IMR-90 (cell line): ENCODE measurements at regions not wholly inside any gene's neighbourhood (a gene's known extent, or its start where the extent isn't known, plus 50 kb on each side); places are given as distances from the start of the nearest gene placed in this dataset.

Experiments
- ATAC-seq: fragments of 200-7000 bp; cut with Tn5 transposase; 2 replicates; pipeline ENCODE4 v1.9.1; 2020; ENCODE audit warnings: low read depth, mild to moderate bottlenecking, moderate library complexity
- BruUV-seq: library from RNA; stranded (reverse); fragments of 400-500 nt; replicated peaks from 2 replicates; lab custom pipeline; 2021; lab: Mats Ljungman, UMichigan
- CTCF ChIA-PET: fragments of 300-600 bp; formaldehyde crosslinking; extraction: SDS; loops from one replicate; lab custom pipeline; 2021; ENCODE audit warnings: antibody characterized with exemption; lab: Yijun Ruan, JAX
- POLR2A ChIA-PET: fragments of 300-600 bp; sonication (Branson Sonifier 250); formaldehyde crosslinking; loops from one replicate; lab custom pipeline; 2022; ENCODE audit warnings: antibody characterized with exemption; ENCODE audit not compliant: unreplicated experiment; lab: Charles Lee
- DNase-seq: peaks from one replicate; pipeline ENCODE4 v3.0.0; 2013
- H2AFZ ChIP-seq: replicated peaks from 2 replicates; pipeline ENCODE3; 2013; ENCODE audit warnings: low read length, mild to moderate bottlenecking; ENCODE audit not compliant: poor library complexity
- H2AK5ac ChIP-seq: 2 replicates; pipeline ENCODE4 v1.6.1; 2013; ENCODE audit warnings: low read depth, low read length, inconsistent platforms
- H2AK9ac ChIP-seq: replicated peaks from 2 replicates; pipeline ENCODE3; 2013; ENCODE audit warnings: mild to moderate bottlenecking, low read depth, low read length, moderate library complexity; ENCODE audit not compliant: poor library complexity
- H2BK120ac ChIP-seq: 2 replicates; pipeline ENCODE4 v1.6.1; 2013; ENCODE audit warnings: low read depth, low read length, inconsistent platforms
- H2BK15ac ChIP-seq: 3 replicates; pipeline ENCODE4 v1.6.1; 2013; ENCODE audit warnings: low read depth, low read length, inconsistent platforms
- H2BK20ac ChIP-seq: 2 replicates; pipeline ENCODE4 v1.6.1; 2013; ENCODE audit warnings: low read depth, mild to moderate bottlenecking, inconsistent platforms, low read length, moderate library complexity
- H2BK5ac ChIP-seq: 2 replicates; pipeline ENCODE4 v1.6.1; 2013; ENCODE audit warnings: mild to moderate bottlenecking, low read depth, low read length, inconsistent platforms; ENCODE audit not compliant: poor library complexity, severe bottlenecking
- H3K14ac ChIP-seq: replicated peaks from 2 replicates; pipeline ENCODE4 v1.6.1; 2013; ENCODE audit warnings: low read depth, low read length, inconsistent platforms
- H3K18ac ChIP-seq: 2 replicates; pipeline ENCODE4 v1.6.1; 2013; ENCODE audit warnings: low read depth, low read length, control low read depth
- H3K23ac ChIP-seq: 2 replicates; pipeline ENCODE4 v1.6.1; 2013; ENCODE audit warnings: low read depth, low read length, inconsistent platforms
- H3K27ac ChIP-seq: 2 replicates; pipeline ENCODE4 v1.5.1; 2013; ENCODE audit warnings: mild to moderate bottlenecking, control low read depth, low read length; ENCODE audit not compliant: insufficient read depth
- H3K27me3 ChIP-seq: 2 replicates; pipeline ENCODE4 v1.6.1; 2013; ENCODE audit warnings: low read length; ENCODE audit not compliant: control insufficient read depth, insufficient read depth
- H3K36me3 ChIP-seq: 2 replicates; pipeline ENCODE4 v1.6.1; 2013; ENCODE audit warnings: low read length, mixed read lengths; ENCODE audit not compliant: control insufficient read depth, insufficient read depth
- H3K4ac ChIP-seq: 2 replicates; pipeline ENCODE4 v1.6.1; 2013; ENCODE audit warnings: low read depth, low read length, inconsistent platforms
- H3K4me1 ChIP-seq: 2 replicates; pipeline ENCODE4 v1.6.1; 2013; ENCODE audit warnings: low read length, mixed read lengths; ENCODE audit not compliant: control insufficient read depth, insufficient read depth
- H3K4me2 ChIP-seq: 2 replicates; pipeline ENCODE4 v1.6.1; 2013; ENCODE audit warnings: low read depth, mild to moderate bottlenecking, control low read depth, low read length, moderate library complexity
- H3K4me3 ChIP-seq: 2 replicates; pipeline ENCODE4 v1.5.1; 2013; ENCODE audit warnings: low read depth, mild to moderate bottlenecking, control low read depth, low read length, moderate library complexity; ENCODE audit not compliant: insufficient read depth
- H3K56ac ChIP-seq: 2 replicates; pipeline ENCODE4 v1.6.1; 2013; ENCODE audit warnings: low read length, inconsistent platforms; ENCODE audit not compliant: insufficient read depth; ENCODE audit errors: extremely low read depth
- H3K79me1 ChIP-seq, 2 experiments: 2 replicates each; pipeline ENCODE4 v1.6.1; 2013; ENCODE audit warnings: low read length in 2 of 2, inconsistent platforms in 1 of 2, low read depth in 1 of 2
- H3K9ac ChIP-seq: 2 replicates; pipeline ENCODE4 v1.6.1; 2013; ENCODE audit warnings: low read depth, low read length, control low read depth
- H3K9me1 ChIP-seq: 2 replicates; pipeline ENCODE4 v1.6.1; 2013; ENCODE audit warnings: low read length, inconsistent platforms; ENCODE audit not compliant: insufficient read depth
- H3K9me3 ChIP-seq: 2 replicates; pipeline ENCODE4 v1.6.1; 2013; ENCODE audit warnings: low read length; ENCODE audit not compliant: control insufficient read depth, insufficient read depth
- H4K20me1 ChIP-seq: 2 replicates; pipeline ENCODE4 v1.6.1; 2013; ENCODE audit warnings: low read length, inconsistent platforms; ENCODE audit not compliant: insufficient read depth
- H4K5ac ChIP-seq: 2 replicates; pipeline ENCODE4 v1.6.1; 2013; ENCODE audit warnings: mild to moderate bottlenecking, low read depth, low read length, control low read depth
- H4K8ac ChIP-seq, 2 experiments: 2 replicates each; pipeline ENCODE4 v1.6.1; 2013; ENCODE audit warnings: low read depth in 2 of 2, low read length in 2 of 2, control low read depth in 1 of 2, inconsistent platforms in 1 of 2
- H4K91ac ChIP-seq: 2 replicates; pipeline ENCODE4 v1.6.1; 2013; ENCODE audit warnings: low read depth, low read length, inconsistent platforms; ENCODE audit not compliant: insufficient read depth
- BHLHE40 ChIP-seq: fragments of 150-350 bp; IDR thresholded peaks from 2 replicates; pipeline ENCODE4 v1.6.1; 2016; ENCODE audit warnings: mild to moderate bottlenecking, low read depth, low read length
- CHD1 ChIP-seq: IDR thresholded peaks from 2 replicates; pipeline ENCODE4 v1.6.1; 2012; ENCODE audit warnings: low read depth, low read length, improper control_type of control experiment
- FOS ChIP-seq: fragments of 150-350 bp; IDR thresholded peaks from 2 replicates; pipeline ENCODE4 v1.6.1; 2016; ENCODE audit warnings: low read depth, low read length
- MXI1 ChIP-seq: IDR thresholded peaks from 2 replicates; pipeline ENCODE4 v1.6.1; 2012; ENCODE audit warnings: low read depth, mild to moderate bottlenecking, low read length, moderate library complexity, borderline replicate concordance
- NFE2L2 ChIP-seq: fragments of 150-350 bp; IDR thresholded peaks from 2 replicates; pipeline ENCODE4 v1.6.1; 2016; ENCODE audit warnings: low read depth, mild to moderate bottlenecking, low read length
- RAD21 ChIP-seq: IDR thresholded peaks from 2 replicates; pipeline ENCODE4 v1.6.1; 2012; ENCODE audit warnings: low read length, improper control_type of control experiment
- WGBS, 2 experiments: methylation state at CpG; one replicate each; pipeline versions ENCODE4 v1.1.5 to v1.1.7; 2013; ENCODE audit warnings: missing lambda C conversion rate in 2 of 2; ENCODE audit not compliant: insufficient read length in 1 of 2; ENCODE audit errors: extremely low coverage in 2 of 2; 5-methylcytosine and 5-hydroxymethylcytosine counted together
- dilution Hi-C: fragments of 300-500 bp; cut with HindIII; formaldehyde crosslinking; loops from one replicate; pipeline ENCODE4 v1.14.3; 2018; ENCODE audit warnings: low sequenced_read_pairs; ENCODE audit not compliant: unreplicated experiment
- in situ Hi-C: fragments of 300-500 bp; cut with MboI; formaldehyde crosslinking; loops from 3 replicates; pipeline ENCODE4 v1.14.3; 2019; ENCODE audit warnings: low sequenced_read_pairs, inconsistent platforms, mixed read lengths
- intact Hi-C: fragments of 100-400 bp; cut with micrococcal nuclease; formaldehyde crosslinking; loops from 2 replicates; pipeline ENCODE4 v1.10.0; 2022
- TF ChIP-seq, protein P1 (sequence below): fragments of 150-350 bp; IDR thresholded peaks from 2 replicates; pipeline ENCODE4 v1.6.1; 2017; ENCODE audit warnings: mild to moderate bottlenecking, antibody characterized with exemption, low read length, low read depth
- TF ChIP-seq, protein P2 (sequence below): conservative IDR thresholded peaks from 2 replicates; pipeline ENCODE4 v1.5.1; 2012; ENCODE audit warnings: mild to moderate bottlenecking, low read depth, low read length, improper control_type of control experiment

- BruUV-seq, result no TSS peak
- no peak for ATAC-seq
Measured at GRCh38 chr15:73809728-73810501, 56.8 kb upstream of the INSYN1 start.

More at GRCh38 chr15:73809728-73810501, 56.8 kb upstream of the INSYN1 start:
- dilution Hi-C loops (no loop called here), in situ Hi-C loops (no loop called here), intact Hi-C loops (no loop called here)
- no peak overlapping the region for H2AFZ ChIP-seq
- no peaks in the 10 kb centered on the region for H3K79me1 ChIP-seq
- no peak overlapping the region for H3K56ac ChIP-seq
- WGBS, 2 experiments, result no CpG with 5 or more reads among the region's 10 CpGs
- no peaks in the 10 kb centered on the region; the same call in 1 of the 2 replicates for H3K9me1 ChIP-seq
- H3K18ac ChIP-seq, result no peak overlapping the region
- no peaks in the 10 kb centered on the region for H3K4me1 ChIP-seq
- H3K4me3 ChIP-seq, result no peak overlapping the region
- DNase-seq, result no peak
- H4K20me1 ChIP-seq, result no peaks in the 10 kb centered on the region
- TF ChIP-seq RAD21, result no peak
- TF ChIP-seq NFE2L2, result no peak
- no peak for TF ChIP-seq FOS
- TF ChIP-seq CHD1, result no peak
- TF ChIP-seq, protein P1, sequence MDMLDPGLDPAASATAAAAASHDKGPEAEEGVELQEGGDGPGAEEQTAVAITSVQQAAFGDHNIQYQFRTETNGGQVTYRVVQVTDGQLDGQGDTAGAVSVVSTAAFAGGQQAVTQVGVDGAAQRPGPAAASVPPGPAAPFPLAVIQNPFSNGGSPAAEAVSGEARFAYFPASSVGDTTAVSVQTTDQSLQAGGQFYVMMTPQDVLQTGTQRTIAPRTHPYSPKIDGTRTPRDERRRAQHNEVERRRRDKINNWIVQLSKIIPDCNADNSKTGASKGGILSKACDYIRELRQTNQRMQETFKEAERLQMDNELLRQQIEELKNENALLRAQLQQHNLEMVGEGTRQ, result no peak
- TF ChIP-seq BHLHE40, result no peak
- no peak for TF ChIP-seq MXI1
- TF ChIP-seq, protein P2, sequence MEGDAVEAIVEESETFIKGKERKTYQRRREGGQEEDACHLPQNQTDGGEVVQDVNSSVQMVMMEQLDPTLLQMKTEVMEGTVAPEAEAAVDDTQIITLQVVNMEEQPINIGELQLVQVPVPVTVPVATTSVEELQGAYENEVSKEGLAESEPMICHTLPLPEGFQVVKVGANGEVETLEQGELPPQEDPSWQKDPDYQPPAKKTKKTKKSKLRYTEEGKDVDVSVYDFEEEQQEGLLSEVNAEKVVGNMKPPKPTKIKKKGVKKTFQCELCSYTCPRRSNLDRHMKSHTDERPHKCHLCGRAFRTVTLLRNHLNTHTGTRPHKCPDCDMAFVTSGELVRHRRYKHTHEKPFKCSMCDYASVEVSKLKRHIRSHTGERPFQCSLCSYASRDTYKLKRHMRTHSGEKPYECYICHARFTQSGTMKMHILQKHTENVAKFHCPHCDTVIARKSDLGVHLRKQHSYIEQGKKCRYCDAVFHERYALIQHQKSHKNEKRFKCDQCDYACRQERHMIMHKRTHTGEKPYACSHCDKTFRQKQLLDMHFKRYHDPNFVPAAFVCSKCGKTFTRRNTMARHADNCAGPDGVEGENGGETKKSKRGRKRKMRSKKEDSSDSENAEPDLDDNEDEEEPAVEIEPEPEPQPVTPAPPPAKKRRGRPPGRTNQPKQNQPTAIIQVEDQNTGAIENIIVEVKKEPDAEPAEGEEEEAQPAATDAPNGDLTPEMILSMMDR, result no peak
- H4K8ac ChIP-seq, result no peak overlapping the region
- no peak overlapping the region for H3K4me2 ChIP-seq
- peaks cover 73% of the 10 kb centered on the region for H3K27me3 ChIP-seq
- H3K9ac ChIP-seq, result no peak overlapping the region
- H3K36me3 ChIP-seq, result no peaks in the 10 kb centered on the region
- peaks cover 2% of the 10 kb centered on the region; the same call in 1 of the 2 replicates for H3K9me3 ChIP-seq
- H4K5ac ChIP-seq, result no peak overlapping the region
- POLR2A ChIA-PET, result no interaction called here
- no peak overlapping the region for H2AK9ac ChIP-seq
- H3K27ac ChIP-seq, result no peak overlapping the region
- H2BK20ac ChIP-seq, result no peak overlapping the region
- CTCF ChIA-PET, result no interaction called here
- no peak overlapping the region for H4K91ac ChIP-seq
- no peak overlapping the region for H2BK5ac ChIP-seq
- H2BK120ac ChIP-seq, result no peak overlapping the region
- no peak overlapping the region for H3K14ac ChIP-seq
- H3K23ac ChIP-seq, result no peak overlapping the region
- no peak overlapping the region for H2BK15ac ChIP-seq
- H3K4ac ChIP-seq, result no peak overlapping the region
- no peak overlapping the region for H2AK5ac ChIP-seq
